Stimulated activated CD4-positive, alpha-beta T cell treated with anti-CD3 and anti-CD28 coated beads, Interleukin-2, amount 100 ng/mL, for 4 hours (primary cell): ENCODE measurements at regions not wholly inside any gene's neighbourhood (a gene's known extent, or its start where the extent isn't known, plus 50 kb on each side); places are given as distances from the start of the nearest gene placed in this dataset.
"Not testable (repeated sequence)": the region's sequence is repeated elsewhere in the genome, so short reads cannot be mapped to it uniquely, and the experiment has no call there.

Experiments used
- DNase-seq: peaks from one replicate; pipeline ENCODE4 v3.0.0-alpha.2; 2020; ENCODE audit warnings: low read depth

GRCh38 chr6:26720663-26721218, 61.2 kb upstream of the ZNF322 start:
- not testable (repeated sequence) for DNase-seq

- DNase-seq, result not testable (repeated sequence)
Observed at GRCh38 chr6:26730019-26730766, 70.6 kb upstream of the ZNF322 start.

GRCh38 chr6:26734776-26735472, 75.4 kb upstream of the ZNF322 start:
- not testable (repeated sequence) for DNase-seq

- DNase-seq, result no peak
Observed at GRCh38 chr6:26739811-26740210, 80.3 kb upstream of the ZNF322 start.

GRCh38 chr6:26743157-26743821, 83.7 kb upstream of the ZNF322 start:
- no peak for DNase-seq

- no peak for DNase-seq
Observed at GRCh38 chr6:26743941-26744699, 84.6 kb upstream of the ZNF322 start.

GRCh38 chr6:26744837-26745282, 85.3 kb upstream of the ZNF322 start:
- not testable (repeated sequence) for DNase-seq

- not testable (repeated sequence) for DNase-seq
Observed at GRCh38 chr6:26745964-26746363, 86.4 kb upstream of the ZNF322 start.

- not testable (repeated sequence) for DNase-seq
Observed at GRCh38 chr6:26749126-26749758, 89.7 kb upstream of the ZNF322 start.

- not testable (repeated sequence) for DNase-seq
Observed at GRCh38 chr6:26749759-26750126, 90.2 kb upstream of the ZNF322 start.

GRCh38 chr6:26754212-26754611, 94.7 kb upstream of the ZNF322 start:
- no peak for DNase-seq

- DNase-seq, result not testable (repeated sequence)
Observed at GRCh38 chr6:26754801-26755200, 95.3 kb upstream of the ZNF322 start.

GRCh38 chr6:26756067-26756805, 96.7 kb upstream of the ZNF322 start:
- DNase-seq, result not testable (repeated sequence)

- not testable (repeated sequence) for DNase-seq
Observed at GRCh38 chr6:26766203-26766902, 106.8 kb upstream of the ZNF322 start.

- not testable (repeated sequence) for DNase-seq
Observed at GRCh38 chr6:26770941-26771666, 111.6 kb upstream of the ZNF322 start.

- not testable (repeated sequence) for DNase-seq
Observed at GRCh38 chr6:26773414-26773813, 113.9 kb upstream of the ZNF322 start.

GRCh38 chr6:26780563-26780962, 121.0 kb upstream of the ZNF322 start:
- not testable (repeated sequence) for DNase-seq

GRCh38 chr6:26795474-26796307, 136.1 kb upstream of the ZNF322 start:
- not testable (repeated sequence) for DNase-seq
